GM03348 (cell line): ENCODE measurements at regions not wholly inside any gene's neighbourhood (a gene's known extent, or its start where the extent isn't known, plus 50 kb on each side); places are given as distances from the start of the nearest gene placed in this dataset.

Experiments used
- DNase-seq: peaks from one replicate; pipeline ENCODE4 v3.0.0; 2012; ENCODE audit warnings: low spot score

DNA sequence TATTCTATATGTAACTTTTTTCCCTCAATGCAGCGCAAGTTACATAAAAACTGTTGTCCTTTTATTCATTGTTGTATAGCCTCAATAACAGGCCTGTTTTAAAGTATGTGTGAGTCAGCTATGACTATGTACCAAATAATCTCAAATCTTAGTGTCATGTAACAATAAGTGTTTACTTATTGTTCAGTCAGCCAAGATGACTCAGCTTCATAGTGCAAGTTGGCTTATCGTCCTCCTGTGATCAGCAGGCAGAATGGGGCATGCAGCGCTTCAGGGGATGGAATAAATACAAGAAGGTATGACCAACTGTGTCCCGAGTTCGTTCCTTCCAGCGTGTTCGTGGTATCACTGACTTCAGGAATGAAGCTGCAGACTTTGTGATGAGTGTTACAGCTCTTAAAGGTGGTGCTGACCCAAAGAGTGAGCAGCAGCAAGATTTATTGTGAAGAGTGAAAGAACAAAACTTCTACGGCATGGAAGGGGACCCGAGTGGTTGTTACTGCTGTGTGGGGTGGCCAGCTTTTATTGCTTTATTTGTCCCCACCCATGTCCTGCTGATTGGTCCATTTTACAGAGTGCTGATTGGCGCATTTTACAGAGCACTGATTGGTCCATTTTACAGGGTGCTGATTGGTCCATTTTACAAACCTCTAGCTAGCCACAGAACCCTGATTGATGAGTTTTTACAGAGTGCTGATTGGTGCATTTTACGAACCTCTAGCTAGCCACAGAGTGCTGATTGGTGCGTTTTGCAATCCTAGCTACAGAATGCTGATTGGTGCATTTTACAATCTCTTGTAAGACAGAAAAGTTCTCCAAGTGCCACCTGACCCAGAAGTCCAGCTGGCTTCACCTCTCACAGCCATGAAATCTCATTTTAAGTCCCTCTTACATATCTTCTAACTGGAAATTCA, 1016.0 kb downstream of the MCTP2 start:
- peak; percentile 69 for DNase-seq

DNA sequence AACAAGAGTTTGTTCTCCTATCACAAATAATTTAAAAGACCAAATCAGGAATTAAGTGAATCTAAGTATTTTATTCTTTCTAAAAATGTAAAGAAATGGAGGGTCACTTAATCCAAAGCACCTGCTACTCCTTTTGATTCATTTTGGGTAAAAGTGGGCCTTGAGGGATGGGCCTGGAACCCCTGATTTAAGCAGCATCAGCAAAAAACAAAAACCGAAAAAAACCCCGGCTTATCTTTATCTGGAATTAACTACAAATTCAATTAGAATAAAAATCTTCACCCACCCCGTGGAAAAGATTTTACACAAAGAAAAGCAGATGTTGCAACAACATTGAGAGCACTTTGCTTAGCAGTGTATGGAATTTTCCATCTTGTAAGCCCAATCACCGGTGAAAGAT, 1018.2 kb downstream of the MCTP2 start:
- no peak for DNase-seq

DNA sequence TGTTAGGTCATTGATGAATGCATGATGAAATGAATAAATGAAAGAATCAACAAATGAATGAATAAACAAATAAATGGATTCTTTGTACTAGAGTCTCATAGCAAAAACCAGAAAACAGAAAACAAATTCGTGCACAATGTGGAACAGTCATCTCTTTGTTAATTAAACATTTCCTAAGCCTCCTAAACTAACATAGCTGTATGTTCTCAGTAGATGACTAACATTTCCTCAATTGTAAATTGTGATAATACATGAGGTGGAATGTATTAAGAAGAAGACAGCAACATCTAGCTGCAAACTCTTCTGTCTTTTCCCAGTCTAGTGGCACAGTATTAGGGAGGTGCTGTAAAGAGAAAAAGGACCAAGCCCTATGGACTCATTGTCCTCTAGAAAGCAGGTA, 1021.0 kb downstream of the MCTP2 start:
- no peak for DNase-seq

DNA sequence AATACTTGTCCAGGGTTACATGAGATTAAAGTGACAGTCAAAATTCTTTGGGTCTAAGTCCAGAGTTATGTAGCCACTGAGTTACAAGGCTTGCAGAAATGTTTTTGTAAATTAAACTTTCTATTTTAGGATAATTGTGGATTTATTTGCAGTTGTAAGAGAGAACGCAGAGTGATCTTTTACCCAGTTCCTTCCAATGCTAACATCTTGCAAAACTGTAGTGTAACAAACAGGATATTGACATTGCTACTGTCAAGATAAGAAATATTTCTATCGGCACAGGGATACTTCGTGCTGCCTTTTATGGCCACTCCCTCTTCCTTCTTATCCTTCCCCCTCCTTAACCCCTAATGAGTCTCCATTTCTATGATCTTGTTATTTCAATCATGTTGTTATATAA, 1022.9 kb downstream of the MCTP2 start:
- no peak for DNase-seq

DNA sequence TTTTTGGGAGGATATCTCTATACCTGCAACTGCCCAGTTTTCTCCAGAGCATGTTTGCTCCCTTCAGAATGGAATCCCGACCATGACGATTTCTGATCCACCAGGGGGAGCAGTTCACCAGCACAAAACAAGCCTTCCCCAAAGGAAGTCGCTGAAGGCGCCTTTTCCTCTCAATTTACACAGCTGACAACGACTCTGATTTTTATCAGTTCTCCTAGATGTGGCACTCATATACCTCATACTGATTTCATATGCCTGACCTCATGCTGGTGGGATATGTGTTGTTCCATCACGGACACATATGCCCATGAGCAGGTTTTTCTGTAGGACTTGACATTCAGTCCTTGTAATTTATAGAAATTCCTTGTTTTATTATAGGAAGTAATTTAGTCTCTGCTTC, 1028.2 kb downstream of the MCTP2 start:
- peak; percentile 62 for DNase-seq

DNA sequence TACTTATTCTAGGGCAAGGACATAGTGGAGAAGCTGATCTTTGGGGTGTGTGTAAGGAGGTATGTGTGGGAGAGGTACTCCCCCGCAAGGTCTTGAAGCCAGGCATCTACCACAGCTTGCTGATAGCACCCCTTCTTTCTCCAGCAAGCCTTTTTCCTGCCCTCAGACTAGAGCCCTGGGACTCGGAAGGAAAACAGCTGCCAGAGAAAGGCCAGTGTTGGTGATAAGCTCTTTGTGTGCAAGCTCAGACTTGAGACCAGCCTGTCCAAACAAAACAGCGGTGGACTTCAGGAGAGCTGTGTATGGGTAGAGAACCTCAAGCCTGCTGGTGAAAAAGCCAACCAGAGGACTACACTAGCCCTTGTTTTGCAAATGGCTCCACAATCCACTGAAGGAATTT, 1028.6 kb downstream of the MCTP2 start:
- DNase-seq: no peak

DNA sequence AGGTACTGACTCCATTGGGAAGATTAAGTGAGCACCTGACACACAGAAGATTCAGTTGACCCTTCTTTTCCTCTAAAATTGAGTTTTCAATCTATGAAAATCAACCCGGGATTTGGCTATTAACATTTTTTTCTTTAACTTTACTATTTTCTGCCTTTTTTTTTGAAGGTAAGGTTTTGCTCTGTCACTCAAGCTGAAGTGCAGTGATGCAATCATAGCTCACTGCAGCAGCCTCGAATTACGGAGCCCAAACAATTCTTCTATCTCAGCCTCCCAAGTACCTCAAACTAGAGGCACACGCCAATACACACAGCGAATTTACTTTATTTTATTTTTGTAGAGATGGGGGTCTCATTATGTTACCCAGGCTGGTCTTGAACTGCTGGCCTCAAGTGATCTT, 1029.5 kb downstream of the MCTP2 start:
- DNase-seq: no peak

DNA sequence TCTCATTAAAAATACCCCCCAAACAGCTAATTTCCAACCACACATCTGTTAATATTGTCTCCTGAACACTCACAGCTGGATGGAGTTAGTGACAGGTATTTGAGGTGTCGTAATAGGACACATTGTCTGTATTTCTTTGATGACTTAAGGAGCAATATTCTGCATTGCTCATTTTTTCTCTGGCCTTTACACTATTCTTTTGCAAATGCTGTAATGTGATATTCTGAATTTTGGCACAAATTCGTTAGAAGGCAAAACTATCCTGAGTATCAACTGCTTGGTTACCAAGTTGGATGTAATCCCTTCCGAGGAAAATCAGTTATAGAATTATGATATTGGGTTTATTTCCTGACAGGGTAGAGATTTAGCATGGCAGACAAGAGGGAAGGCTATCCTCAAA, 1030.2 kb downstream of the MCTP2 start:
- no peak for DNase-seq

DNA sequence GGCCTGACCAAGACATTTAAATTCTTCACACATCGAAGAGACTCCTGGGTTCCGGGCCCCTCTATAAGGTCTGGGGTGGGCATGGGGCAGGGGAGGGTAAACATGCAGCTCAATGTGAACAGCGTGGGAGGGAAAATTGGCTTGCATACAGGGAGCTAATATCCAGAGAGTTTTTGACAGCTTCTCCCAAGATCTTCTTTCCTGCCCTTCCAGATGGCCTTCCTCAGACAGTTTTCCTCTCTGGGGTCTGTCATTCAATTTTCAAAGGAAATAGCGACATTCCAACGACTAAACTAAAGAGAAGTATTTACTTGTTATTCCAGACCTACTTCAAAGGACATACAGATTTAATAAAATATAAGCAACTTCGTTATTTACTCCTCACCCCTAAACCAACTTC, 1030.6 kb downstream of the MCTP2 start:
- DNase-seq: no peak

DNA sequence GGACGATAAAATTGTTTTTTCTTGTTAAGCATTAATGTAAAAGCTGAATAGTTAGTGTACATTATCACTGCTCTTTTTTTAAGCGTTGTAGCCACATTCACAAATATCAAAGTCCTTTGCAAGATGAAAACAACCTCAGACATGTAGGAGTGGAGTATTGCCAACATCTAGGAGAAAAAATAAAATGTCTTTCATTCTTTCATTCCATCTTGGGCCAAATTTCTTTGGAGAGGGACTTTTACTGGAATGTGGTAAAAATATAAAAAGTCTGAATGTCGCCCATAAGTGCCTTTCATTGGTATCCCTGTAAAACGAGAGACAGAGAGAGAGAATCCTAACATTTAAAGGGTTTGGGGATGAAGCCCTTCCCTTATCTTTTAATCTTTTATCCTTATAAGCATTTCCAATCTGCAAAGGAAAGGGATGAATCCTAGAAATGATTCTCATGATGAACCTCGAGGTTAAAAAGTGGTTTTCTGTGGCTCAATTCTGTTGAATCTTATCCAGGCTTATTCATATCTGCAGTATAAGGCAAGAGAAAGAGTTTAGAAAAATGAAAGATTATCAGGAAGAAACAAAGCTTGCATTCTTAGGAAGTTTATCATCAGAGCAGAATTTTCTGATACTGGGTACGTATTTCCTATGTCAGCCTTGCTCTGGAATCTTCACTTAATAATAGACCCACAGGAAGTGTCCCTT, 1031.7 kb downstream of the MCTP2 start:
- peak; percentile 29 for DNase-seq

DNA sequence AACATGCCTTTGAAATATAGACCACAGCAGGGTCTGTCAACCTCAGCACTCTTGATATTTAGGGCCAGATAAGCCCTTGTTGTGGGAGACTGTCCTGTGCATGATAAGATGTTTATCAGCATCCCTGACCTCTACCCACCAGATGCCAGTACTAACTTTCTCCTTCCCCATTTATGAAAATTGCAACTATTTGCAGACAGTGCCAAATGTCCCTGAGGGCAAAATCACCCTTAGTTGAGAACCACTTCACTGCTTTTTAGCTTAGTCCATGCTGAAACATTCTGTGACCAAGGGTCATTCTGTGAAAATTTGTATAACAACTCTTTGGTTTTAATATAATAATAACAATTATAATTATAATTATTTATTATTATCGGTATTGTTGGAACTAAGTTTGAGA, 1032.4 kb downstream of the MCTP2 start:
- no peak for DNase-seq

DNA sequence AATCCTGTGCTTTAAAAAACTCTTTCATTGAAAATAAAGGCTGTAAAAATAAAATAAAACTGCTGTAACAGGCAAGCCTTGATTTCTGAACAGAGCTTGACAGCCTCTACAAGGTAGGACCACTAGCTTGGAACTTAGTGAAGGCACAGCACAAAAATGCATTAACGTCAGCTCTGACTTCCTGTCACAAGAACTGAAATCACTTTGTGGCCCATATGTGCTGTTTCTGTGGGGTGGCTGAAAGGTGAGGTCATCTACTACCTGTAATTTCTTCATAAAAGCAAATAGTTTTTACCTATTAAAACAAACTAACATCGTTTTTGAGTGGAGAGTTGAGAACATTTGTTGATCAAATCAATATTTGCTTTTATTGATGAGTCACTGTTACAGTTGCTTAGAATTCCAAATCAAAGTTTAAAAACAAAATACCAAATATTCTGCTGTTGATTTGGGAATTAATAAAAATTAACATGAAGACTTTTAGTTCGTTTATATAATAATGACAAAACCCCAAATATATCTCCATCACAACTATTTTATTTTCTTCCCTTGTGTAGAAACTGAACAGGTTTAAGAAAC, 1034.1 kb downstream of the MCTP2 start:
- DNase-seq: no peak

DNA sequence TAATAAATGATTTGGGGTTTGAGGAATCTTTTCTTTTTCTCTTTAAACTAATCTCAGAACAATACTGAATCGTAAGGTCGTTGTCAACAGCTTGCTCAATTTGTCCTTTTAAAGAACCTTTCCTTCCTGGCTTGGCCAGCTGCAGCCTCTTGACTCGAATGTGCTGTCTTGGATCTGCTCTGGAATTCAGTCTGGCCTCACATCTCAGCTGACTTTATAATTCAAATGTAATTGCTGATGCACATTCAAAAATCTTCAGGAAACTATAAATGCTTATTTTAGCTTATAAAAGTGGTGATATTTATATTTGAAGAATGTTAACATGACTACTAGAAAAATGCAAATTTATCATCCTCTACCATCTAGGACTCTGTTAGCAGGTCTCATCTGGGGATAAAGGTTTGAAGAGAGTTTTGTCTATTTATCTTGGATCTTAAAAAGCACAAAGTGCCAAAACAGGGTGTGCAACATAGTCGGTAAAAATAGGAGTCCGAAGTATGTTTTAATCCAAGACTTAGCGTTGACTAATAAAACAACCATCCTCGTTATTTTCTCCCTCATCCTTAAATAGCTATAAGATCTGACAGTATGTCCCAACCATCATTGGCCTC, 1035.2 kb downstream of the MCTP2 start:
- DNase-seq: peak; percentile 49

DNA sequence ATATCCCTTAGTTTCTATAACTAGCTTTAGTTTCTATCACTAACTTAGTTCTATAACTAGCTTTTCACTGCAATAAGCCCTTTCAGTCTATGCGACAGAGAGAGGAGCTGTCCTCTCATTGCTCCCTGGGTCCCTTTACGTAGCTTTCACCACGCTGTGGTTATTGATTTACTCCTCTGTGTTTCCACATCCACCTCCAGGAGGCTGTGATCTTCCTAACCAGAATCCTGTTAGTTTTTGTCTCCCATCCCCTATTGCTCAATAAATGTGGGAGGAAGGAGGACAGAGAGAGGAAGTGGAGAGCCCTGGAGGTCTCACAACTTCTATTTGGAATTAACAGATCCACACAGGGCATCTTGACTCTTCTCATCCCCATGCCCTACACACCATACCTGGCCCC, 1036.1 kb downstream of the MCTP2 start:
- peak; percentile 11 for DNase-seq

DNA sequence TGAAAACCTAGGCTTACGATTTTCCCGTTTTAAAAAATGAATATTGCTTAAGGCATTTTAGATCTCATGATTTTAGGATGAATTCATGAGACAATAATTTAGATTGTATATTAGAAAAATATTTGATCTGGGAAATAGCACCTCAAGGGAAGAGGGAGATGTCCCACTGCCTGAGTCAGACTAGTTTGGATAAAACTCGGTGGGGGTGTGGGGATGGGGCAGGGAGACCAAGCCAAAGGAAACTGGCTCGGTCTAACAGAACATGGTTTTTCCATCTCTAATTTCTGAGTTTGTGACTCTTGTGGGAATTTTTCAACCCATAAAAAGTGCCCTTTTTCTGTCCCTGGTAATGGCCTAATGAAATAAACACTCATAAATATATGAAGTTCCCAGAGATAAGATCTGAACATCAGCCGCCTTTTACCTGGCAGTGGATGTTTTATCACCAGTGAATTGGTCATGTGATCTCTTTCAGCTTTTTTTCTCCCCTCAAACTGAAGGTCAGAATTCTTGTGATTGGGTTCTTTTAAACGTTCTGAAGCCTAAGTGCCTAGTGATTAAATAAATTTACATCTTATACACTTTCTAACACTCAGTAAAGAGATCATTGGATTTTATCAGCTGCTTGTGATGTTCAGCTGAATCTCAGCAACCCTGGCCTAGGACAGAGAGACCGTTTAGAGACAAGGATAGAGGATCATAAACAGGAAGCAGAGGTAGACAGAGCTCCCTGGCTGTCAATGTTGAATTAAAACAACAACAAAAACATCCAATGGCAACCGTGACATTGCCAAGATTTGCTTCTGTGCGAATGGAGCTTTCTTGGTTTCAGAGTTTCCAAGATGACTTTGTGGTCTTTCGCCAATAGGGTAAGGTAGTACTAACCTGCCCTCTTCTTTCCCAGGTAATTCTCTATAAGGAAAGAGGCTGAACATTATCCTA, 1038.2 kb downstream of the MCTP2 start:
- no peak for DNase-seq

DNA sequence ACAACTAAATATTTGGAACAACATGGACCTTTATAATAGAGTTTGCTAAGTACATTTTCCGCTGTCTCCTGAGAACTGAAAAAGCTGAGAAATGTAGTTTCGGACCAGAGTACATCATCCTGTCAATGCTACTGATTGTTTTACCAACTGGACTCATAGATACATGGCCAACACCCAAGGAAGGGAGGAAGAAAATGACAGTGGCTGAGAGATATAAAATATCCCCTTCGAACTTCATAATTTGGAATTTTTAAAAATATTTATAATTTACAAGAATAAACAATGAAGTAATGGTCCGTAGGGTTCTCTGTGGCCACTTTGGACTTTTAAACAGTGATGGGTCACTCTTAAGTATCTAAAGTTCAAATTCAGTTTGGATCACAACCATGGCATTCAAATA, 1042.7 kb downstream of the MCTP2 start:
- no peak for DNase-seq

DNA sequence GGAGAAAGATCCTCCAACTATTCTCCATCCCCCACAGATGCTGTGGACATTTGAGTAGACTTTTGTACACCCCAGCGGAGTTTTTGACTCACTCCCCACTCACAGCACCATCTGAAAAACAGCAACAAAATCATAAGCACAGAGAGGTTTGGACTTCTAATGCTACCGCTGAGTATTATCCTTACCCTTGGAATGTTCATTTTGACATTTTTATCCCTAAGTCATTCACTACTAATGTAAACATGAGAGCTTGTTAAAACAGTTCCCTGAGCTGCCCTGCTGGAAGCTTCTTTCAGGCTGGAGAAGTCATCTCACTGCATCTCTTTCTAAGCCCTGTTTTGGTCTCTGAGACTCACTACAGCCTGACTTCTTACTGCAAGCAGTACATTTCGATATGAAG, 1045.9 kb downstream of the MCTP2 start:
- peak; percentile 13 for DNase-seq

DNA sequence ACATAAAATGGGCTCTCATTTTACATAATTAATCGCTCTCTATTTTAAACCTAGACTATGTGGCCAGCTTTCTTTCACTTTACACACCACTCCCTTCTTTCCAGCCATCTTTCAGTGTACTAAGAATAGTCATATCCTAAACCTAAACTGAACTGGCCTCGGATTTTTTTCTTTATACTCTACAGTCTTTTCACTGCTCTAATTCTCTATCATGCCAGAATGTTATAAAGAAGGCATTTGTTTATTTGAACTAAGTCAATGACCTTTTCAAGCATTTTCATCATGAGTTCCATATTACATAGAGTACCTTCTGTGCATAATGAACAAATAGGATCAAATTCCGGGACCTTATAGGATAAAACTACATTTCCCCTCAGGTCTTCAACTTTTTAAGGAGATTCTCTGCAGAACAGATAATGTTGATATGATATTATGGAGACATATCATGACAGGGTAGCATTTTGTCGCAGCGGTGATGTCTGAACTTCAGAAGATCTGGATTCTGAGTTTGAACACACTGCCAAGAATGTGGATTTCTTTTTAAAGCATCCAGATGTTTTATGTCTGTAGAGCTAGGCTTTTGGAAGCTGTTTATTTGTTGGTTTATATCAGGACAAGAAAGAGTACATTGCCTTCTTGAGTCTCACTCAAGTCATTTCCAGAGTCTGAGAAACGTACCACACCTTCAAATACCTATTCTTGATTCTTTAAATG, 1047.3 kb downstream of the MCTP2 start:
- no peak for DNase-seq

DNA sequence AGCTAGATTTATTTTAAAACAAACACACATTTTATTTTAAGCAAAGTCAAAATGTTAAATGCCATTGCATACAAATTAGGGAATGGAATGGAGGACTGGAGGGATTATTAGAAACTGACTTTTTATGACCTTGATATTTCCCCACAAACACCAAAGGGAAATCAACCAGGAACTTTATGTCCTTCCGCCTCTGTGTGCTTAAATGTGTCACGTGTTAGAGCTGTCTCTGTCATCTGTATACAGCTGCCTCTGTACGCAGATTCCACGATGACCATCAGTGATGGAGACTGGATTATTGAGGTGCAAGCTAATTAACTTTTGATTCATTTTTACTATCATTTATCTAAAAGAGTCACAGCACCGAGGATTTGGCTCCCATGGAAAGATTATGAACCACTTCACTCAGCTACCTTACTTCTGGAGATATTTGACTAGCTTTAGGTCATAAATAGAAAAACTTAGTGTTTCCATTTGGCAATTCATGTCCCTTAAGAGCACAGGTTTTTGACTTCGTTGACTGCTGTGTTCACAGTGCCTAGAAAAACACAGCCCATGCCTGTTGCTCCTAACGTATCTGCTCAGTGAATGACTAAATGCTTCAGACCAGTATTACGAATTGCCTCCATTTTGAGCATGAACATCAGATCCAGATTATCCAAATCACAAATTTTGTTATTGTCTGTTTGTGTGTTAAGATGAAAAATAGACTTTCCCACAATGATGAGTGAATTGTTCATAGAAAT, 1048.1 kb downstream of the MCTP2 start:
- DNase-seq: no peak

DNA sequence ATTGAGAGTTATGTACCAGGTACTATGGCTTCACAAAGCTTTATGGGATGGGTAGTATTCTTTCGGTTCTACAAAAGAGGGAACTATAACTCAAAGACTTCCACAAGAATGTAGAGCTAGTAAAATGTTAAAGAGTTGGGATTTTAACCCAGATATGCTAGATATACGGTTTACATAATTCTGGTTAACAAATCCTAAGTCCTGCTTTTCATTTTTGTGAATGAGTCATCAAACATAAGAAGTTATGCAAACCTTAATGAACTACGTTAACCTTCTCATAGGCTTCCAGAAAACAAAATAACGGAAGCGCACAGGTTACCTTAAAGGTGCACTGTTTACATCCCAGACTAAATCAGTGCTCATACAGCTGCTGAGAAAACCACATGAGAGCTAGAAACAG, 1049.3 kb downstream of the MCTP2 start:
- no peak for DNase-seq
